Activated T-cell treated with anti-CD3 and anti-CD28 coated beads for 48 hours (primary cell): ENCODE measurements at regions not wholly inside any gene's neighbourhood (a gene's known extent, or its start where the extent isn't known, plus 50 kb on each side); places are given as distances from the start of the nearest gene placed in this dataset.

Source experiments
- DNase-seq: peaks from one replicate; pipeline ENCODE4 v3.0.0-alpha.2; 2020; ENCODE audit warnings: low read depth

DNA sequence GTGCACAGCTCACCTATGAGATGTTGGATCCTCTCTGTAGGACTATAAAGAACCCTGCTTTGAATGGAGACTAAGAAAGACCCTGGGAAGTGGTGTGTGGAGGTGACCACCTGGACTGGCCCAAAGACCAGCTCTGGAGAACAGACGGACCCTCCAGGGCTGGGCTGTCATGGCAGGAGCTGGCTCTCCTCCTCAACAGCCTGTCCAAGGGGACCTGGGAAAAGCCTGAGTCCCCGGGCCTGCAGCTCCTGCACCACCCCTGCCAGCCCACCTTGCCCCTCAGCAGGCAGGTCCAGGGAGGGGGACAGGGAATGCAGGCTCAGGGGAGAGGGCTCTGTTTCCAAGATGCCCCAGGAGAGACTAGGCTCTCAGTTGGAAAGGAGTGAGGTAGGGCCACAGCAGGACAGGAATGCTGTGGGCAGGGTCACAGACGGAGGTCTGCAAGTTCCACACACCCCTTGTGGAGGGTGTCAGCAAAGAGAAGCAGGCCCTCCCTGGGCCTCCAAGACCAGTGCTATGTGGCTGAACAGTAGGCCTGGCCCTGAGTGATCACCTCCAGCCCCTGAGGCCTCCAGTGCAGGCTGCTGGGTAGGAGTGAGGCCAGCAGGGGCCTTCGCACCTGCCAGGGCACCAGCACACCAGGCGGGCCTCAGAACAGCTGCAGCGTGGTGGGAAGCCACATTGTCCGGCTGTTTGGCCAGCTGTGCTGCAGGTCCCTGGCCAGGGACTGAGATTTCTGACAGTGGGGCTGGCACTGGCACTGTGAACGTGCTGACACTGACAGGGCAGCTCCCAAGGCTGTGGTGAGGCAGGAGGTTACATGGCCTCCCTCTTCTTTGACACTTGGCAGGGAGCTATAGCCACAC is 86.4 kb upstream of the OTOS start:
- DNase-seq = no peak

DNA sequence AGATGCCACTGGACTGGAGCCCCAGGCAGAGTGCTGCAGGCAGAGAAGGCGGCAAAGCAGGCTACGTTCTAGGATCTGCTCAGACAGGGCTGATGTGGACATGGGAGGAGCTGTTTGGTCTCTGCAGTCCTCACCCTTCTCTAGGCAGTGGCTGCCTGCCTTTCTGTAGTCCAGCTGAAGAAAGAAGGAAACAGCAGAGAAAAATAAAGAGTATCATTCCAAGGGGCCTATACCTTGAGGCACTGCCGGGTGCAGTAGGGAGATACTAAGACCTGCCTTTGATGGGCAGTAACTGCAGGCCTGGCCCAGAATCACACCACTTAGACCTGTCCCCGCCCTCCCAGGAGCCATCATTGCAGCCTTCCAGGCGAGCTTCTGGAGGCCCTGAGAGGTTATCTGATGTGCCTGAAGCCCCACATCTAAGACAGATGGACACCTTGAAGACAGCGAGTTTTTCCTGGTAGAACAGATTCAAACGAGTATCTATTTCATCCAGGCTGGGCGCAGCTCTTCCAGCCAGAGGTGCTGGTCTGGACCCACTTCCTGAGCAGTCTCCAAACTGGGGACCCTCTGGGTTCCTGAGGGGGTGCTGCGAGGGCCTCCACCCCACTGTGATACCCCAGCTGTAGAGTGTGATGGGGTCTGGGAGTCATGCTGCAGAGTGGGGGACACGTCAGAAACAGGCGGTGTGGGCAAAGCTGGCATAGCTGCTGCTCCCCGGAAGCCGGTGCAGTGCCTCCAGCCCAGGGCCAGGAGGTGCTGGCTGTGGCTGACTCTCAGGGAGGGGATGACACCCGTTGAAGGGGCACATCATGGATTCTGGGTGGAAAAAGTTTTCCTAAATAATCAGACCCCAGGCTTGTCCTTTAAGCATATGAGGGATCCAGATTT is 87.3 kb upstream of the OTOS start:
- DNase-seq = no peak

DNA sequence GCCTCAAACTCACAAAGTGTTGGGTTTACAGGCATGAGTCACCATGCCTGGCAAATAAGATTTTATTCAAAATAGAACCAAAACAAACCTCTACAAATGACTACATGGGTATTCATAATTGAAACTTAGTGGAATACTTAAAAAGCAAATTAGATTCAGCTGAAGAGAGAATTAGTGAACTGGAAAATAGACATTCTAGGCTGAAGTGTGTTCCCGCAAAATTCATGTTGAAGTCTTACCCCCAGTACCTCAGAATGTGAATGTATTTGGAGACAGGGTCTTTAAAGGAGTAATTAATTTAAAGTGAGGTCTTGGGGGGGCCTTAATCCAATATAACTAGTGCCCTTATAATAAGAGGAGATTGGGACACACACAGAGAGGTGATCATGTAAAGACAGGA is 88.5 kb upstream of the OTOS start:
- no peak for DNase-seq

- no peak for DNase-seq
Measured at GRCh38 chr2:240229603-240230235, 89.3 kb upstream of the OTOS start.

GRCh38 chr2:240230291-240230931 is 90.0 kb upstream of the OTOS start:
- no peak for DNase-seq

- DNase-seq = no peak
Measured at GRCh38 chr2:240231838-240232244, 91.4 kb upstream of the OTOS start.

DNA sequence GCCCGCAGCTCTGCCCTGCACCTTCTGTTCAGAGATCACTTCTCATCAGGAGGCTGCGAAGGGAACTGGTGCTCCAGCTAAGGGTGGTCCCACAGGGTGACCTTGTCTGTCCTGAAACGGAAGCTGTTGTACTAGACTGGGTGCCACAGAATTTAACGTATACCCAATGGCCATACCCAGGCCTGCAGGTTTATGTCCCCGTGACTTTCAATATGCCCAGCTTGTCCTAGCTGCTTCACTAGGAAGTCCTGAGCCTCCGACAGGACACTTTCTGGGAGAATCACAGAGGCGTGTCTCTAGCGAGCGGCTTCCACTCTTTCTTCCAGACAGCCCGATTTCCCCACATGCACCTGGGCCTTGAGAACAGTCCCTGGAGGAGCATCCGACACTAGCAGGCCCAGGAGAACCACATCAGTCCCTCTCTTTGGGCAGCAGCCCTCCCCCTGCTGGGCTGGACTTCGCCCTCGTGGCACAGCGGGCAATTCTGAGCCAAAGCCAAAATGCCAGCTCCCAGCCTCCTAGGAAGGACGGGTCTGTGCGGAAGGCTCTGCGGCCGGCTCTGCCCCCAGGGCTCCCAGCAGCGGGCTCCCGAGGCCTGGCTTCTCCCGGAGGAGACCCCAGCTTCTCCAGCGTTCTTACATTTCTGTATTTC is 91.9 kb upstream of the OTOS start:
- DNase-seq = no peak

DNA sequence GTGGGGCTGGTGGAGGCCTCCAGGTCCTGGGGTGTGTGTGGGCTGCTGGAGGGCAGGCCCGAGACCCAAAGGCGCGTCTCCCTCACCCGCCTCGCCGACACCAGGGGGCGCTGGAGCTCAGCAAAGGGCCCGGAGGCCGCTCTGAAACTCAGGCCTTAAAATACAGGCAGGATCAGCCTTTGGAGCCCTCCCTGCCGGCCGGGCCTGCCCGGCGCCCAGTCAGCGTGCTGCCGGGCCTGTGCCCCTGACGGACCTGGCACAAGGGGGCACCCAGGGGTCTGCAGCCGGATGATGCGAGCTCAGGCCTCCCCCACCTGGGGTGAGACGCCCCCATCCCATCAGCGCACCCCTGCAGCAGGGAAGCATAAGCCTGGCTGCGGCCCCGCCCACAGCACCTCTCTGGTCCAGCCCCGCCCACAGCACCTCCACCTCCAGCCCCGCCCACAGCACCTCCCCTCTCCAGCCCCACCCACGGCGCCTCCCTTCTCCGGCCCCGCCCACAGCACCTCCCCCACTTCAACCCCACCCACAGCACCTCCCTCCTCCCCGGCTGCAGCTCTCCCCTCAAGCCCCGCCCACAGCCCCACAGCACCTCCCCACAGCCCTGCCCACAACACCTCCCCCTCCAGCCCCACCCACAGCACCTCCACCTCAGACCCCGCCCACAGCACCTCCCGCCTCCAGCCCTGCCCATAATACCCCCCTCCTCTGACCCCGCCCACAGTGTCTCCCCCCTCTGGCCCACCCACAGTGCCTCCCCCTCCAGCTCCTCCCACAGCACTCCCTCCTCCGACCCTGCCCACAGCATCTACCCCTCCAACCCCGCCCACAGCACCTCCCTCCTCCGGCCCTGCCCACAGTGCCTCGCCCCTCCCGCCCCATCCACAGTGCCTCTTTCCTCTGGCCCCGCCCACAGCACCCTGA is 92.8 kb upstream of the OTOS start:
- DNase-seq = peak; percentile 72

DNA sequence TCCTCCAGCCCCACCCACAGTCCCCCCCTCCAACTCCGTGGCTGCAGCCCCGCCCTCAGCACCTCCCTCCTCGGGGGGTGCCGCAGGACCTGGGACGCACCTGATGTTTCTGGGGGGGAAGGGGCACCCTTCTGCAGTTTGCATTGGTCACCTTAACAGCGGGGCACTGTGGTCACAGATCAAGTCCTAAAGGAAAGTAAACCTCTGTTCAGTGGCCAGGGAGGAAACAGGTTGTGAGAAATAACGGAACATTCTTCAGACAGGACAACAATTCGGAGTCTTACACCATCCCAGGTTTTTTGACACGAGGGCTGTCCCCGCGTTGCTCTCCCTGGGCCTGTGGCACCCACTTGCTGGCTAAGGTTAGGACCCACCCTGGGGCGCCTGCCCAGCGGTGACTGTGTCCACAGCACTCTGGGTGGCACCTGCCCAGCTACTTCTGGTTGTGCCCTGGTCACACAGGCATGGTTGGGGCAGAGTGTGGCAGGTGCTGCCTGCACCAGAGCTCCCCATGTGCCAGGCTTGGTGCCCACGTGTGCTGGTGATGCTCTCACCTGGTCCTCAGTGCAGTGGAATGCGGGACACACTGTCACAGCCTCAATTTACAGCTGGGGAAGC is 93.5 kb upstream of the OTOS start:
- DNase-seq = no peak

DNA sequence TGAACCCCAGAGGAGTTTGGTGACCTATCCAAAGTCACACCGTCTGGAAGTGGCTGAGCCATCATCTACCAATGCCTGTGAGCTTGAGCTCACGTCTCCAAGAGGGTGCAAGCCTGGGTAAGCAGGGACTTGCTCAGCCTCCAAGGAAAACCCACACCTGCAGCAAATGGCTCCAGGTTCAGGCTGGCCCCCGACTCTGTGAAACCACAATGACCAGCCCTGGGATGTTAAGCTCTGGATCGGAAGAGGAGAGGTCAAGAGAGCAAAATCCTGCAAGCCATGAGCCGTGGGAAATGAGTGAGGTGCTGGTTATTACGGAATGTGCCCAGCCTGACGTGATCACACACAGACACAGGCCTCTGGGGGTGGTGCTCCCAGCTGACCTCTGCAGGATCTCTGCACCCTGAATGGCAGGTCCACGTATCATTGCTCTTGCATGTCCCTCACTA is 94.1 kb upstream of the OTOS start:
- DNase-seq = no peak

GRCh38 chr2:240235149-240235803 is 94.8 kb upstream of the OTOS start:
- DNase-seq = no peak

- no peak for DNase-seq
Measured at GRCh38 chr2:240235811-240236210, 95.4 kb upstream of the OTOS start.

DNA sequence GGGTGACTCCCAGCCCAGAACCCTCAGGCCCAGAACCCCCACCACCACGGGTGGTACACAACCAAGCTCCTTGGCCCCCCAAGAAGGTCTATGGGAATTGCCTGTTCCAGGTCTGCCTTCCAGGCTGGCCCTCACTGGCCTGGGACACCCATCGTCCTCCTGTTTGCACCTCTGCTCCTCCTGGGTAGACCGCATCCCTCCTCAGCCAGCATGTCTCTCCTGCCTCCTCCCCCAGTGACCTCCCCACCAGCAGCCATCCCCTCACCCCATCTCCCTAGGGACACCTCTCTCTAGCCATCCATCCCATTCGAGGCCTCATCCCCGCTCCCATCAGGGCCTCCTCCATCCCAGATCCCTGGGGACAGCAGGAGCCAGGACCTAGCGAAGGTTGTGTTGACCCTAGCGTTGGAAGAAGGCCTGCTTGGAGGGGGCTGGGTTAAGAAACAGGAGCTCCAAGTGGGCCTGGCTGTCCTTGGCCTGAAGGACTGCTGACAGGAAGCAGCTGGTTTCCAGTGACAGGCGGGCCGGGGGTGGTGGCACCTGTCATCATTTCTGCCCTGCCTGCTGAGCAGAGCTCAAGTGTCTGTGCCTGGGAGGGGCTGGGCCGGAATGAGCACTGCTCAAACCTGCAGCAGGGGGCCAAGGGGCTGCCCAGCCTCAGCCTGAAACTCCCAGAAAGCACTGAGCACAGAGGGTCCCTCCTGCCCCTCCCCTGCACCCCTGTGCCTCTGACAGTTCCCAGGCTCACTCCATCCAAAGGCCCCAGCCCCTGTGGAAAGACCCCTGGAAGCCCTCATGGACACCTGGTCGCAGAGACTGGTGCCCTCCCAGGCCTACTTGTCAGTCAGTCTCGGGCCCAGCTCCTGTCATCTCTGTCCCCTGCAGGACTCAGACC is 96.0 kb upstream of the OTOS start:
- DNase-seq = no peak

DNA sequence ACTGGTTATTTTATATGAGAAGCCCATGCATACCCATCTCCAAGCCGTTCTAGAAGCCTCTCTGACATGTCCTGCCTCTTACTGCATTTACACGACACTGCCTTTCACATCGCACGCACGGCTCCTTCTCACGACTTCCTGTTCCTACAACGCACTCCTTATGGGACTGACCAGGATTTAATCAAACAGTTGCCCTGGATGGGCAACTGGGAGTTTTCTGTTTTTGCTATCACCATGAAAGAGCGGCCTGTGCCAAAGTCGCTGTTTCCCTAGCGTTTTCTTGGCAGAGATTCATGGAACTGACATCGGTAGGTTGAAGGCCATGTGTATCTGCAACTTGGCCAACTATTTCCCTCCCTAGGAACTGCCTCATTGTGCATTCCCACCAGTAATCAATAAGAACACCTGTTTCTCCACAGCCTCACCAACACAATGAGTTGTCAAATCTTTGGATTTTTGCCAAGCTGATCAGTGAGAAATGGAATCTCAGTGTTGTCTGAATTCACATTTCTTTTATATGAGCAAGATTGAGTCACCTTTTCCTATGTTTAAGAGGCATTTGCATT is 97.2 kb upstream of the OTOS start:
- DNase-seq = no peak

DNA sequence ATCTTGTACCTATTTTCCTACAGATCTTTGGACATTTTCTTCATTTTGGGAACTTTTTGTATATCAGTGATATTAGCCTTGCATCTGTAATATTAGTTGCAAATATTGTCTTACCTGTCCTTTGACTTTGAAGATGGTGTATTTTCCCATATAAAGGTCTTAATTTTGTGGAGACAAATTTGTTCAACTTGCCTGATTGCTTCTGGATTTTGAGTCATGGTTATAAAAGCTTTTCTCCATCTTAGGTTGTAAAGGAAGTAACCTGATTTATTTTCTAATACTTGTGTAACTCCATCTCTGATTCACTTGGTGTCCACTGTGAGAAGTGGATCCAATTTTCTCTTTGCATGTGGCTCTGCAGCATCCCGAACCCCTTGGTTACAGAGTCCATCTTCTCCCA is 97.7 kb upstream of the OTOS start:
- no peak for DNase-seq

GRCh38 chr2:240238786-240239185 is 98.3 kb upstream of the OTOS start:
- no peak for DNase-seq

- no peak for DNase-seq
Measured at GRCh38 chr2:240239325-240239724, 98.9 kb upstream of the OTOS start.
